AG10803 (cell line): ENCODE measurements at regions not wholly inside any gene's neighbourhood (a gene's known extent, or its start where the extent isn't known, plus 50 kb on each side); places are given as distances from the start of the nearest gene placed in this dataset.

Experiments used
- DNase-seq: peaks from one replicate; pipeline ENCODE4 v3.0.0; 2010; ENCODE audit warnings: low read depth
- H3K4me3 ChIP-seq: 2 replicates; pipeline ENCODE4 v1.5.1; 2011; ENCODE audit warnings: mild to moderate bottlenecking, low read length, control low read depth
- TF ChIP-seq, protein P1 (sequence below): conservative IDR thresholded peaks from 2 replicates; pipeline ENCODE4 v1.5.1; 2011; ENCODE audit warnings: mild to moderate bottlenecking, low read length, control low read depth, inconsistent platforms

- no peak for DNase-seq
- TF ChIP-seq, protein P1, sequence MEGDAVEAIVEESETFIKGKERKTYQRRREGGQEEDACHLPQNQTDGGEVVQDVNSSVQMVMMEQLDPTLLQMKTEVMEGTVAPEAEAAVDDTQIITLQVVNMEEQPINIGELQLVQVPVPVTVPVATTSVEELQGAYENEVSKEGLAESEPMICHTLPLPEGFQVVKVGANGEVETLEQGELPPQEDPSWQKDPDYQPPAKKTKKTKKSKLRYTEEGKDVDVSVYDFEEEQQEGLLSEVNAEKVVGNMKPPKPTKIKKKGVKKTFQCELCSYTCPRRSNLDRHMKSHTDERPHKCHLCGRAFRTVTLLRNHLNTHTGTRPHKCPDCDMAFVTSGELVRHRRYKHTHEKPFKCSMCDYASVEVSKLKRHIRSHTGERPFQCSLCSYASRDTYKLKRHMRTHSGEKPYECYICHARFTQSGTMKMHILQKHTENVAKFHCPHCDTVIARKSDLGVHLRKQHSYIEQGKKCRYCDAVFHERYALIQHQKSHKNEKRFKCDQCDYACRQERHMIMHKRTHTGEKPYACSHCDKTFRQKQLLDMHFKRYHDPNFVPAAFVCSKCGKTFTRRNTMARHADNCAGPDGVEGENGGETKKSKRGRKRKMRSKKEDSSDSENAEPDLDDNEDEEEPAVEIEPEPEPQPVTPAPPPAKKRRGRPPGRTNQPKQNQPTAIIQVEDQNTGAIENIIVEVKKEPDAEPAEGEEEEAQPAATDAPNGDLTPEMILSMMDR, result no peak
- H3K4me3 ChIP-seq, result no peak overlapping the region
Measured at GRCh38 chr2:226137201-226137811, 662.3 kb downstream of the IRS1 start.

GRCh38 chr2:226136739-226137138 lies 662.9 kb downstream of the IRS1 start:
- DNase-seq, result no peak
- no peak overlapping the region for H3K4me3 ChIP-seq
- TF ChIP-seq, protein P1, result no peak

DNA sequence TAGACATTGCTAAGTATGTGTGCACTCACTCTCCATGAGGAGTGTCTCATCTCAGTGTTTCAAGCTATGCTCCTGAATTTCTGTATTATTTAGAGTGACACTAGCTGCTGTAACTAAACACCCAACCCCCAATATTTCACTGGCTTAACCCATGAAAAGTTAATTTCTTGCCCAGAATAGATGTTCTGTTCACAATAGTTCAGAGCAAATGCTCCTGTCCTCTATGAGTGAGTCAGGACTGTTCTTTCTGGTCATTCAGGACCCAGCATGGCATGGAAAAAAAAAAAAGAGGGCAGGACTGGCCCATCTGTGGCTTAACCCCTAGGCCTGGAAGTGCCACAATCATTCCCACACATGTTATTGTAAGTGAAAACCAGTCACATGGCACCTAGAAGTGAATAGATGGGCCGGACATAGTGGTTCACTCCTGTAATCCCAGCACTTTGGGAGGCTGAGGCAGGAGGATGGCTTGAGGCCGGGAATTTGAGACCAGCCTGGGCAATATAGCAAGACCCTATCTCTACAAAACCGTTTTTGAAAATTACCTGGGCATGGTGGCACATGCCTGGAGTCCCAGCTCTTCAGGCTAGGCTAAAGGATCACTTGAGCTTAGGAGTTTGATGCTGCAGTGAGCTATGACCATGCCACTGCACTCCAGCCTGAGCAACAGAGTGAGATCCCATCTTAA lies 663.6 kb downstream of the IRS1 start:
- no peak for DNase-seq
- TF ChIP-seq, protein P1, result no peak
- H3K4me3 ChIP-seq, result no peak overlapping the region

- TF ChIP-seq, protein P1, result no peak
- H3K4me3 ChIP-seq, result no peak overlapping the region
- DNase-seq, result no peak
Measured at GRCh38 chr2:226132323-226133215, 667.1 kb downstream of the IRS1 start.

GRCh38 chr2:226131299-226131784 lies 668.3 kb downstream of the IRS1 start:
- DNase-seq, result no peak
- H3K4me3 ChIP-seq, result no peak overlapping the region
- TF ChIP-seq, protein P1, result no peak

DNA sequence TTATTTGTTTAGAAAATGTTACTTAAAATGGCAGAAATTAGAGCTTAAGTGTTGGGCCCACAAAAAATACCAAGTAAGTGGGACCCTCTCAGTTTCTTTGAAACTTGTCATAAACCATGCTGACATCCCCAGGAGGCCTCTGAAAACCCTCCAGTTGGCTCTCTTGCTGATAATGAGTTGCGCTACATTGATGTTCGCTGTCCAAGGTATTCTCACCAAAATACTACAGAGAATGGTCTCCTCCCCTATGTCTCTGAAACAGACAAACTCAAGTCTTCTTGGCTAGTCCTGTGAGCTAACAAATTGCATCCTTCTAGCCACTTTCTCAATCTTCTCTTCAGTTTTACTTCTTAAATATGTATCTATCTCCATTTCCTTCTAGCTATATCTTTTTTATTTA lies 669.4 kb downstream of the IRS1 start:
- TF ChIP-seq, protein P1, result no peak
- no peak overlapping the region for H3K4me3 ChIP-seq
- DNase-seq, result no peak
